GM23338 (cell line): ENCODE measurements at regions not wholly inside any gene's neighbourhood (a gene's known extent, or its start where the extent isn't known, plus 50 kb on each side); places are given as distances from the start of the nearest gene placed in this dataset.

ENCODE experiments used
- ATAC-seq: fragments of 200-7000 bp; cut with Tn5 transposase; 3 replicates; pipeline ENCODE4 v1.9.1; 2020
- DNase-seq: peaks from one replicate; pipeline ENCODE4 v3.0.0-alpha.2; 2015; ENCODE audit warnings: low spot score
- H2AFZ ChIP-seq: fragments of 200-600 bp; sonication (generic); 2 replicates; pipeline ENCODE4 v1.8.0; 2016; ENCODE audit warnings: antibody characterized with exemption, mild to moderate bottlenecking, moderate library complexity
- H3F3A ChIP-seq: fragments of 200-600 bp; sonication (generic); replicated peaks from 2 replicates; pipeline ENCODE4 v1.8.0; 2017; ENCODE audit warnings: antibody characterized with exemption, mixed run types, low read depth
- H3K27ac ChIP-seq: fragments of 200-600 bp; sonication (generic); 2 replicates; pipeline ENCODE4 v1.6.1; 2016; ENCODE audit warnings: low read depth
- H3K27me3 ChIP-seq: fragments of 200-600 bp; sonication (generic); 2 replicates; pipeline ENCODE4 v1.8.0; 2016; ENCODE audit warnings: mild to moderate bottlenecking, mixed run types, moderate library complexity; ENCODE audit not compliant: insufficient read depth
- H3K36me3 ChIP-seq: fragments of 200-600 bp; sonication (generic); 2 replicates; pipeline ENCODE4 v1.8.0; 2016; ENCODE audit warnings: mild to moderate bottlenecking; ENCODE audit not compliant: insufficient read depth
- H3K4me1 ChIP-seq: fragments of 200-600 bp; sonication (generic); 2 replicates; pipeline ENCODE4 v1.8.0; 2016; ENCODE audit warnings: mild to moderate bottlenecking, moderate library complexity; ENCODE audit not compliant: insufficient read depth
- H3K4me2 ChIP-seq: fragments of 200-600 bp; sonication (generic); 2 replicates; pipeline ENCODE4 v1.7.1; 2017; ENCODE audit warnings: mixed run types
- H3K4me3 ChIP-seq: fragments of 200-600 bp; sonication (generic); 2 replicates; pipeline ENCODE4 v1.6.1; 2016; ENCODE audit warnings: mixed run types
- H3K79me2 ChIP-seq: fragments of 200-600 bp; sonication (generic); replicated peaks from 2 replicates; pipeline ENCODE4 v1.8.0; 2017; ENCODE audit warnings: mild to moderate bottlenecking; ENCODE audit not compliant: insufficient read depth
- H3K9me2 ChIP-seq: fragments of 200-600 bp; sonication (generic); 2 replicates; pipeline ENCODE4 v1.8.0; 2017; ENCODE audit not compliant: insufficient read depth
- H4K20me1 ChIP-seq: fragments of 200-600 bp; sonication (generic); replicated peaks from 2 replicates; pipeline ENCODE4 v1.8.0; 2017; ENCODE audit warnings: mild to moderate bottlenecking; ENCODE audit not compliant: insufficient read depth
- H3K27ac Mint-ChIP-seq: 2 replicates; pipeline ENCODE4 v1.8.0; 2020; ENCODE audit warnings: inconsistent platforms, mild to moderate bottlenecking, moderate library complexity, mixed read lengths
- H3K27me3 Mint-ChIP-seq: 3 replicates; pipeline ENCODE4 v1.8.0; 2022; ENCODE audit warnings: low read depth, mild to moderate bottlenecking, moderate library complexity, mixed read lengths, inconsistent platforms; ENCODE audit not compliant: insufficient read depth, poor library complexity
- H3K36me3 Mint-ChIP-seq: 3 replicates; pipeline ENCODE4 v1.8.0; 2021; ENCODE audit warnings: low read depth, mild to moderate bottlenecking, inconsistent platforms, moderate library complexity, mixed read lengths
- H3K4me1 Mint-ChIP-seq: 3 replicates; pipeline ENCODE4 v1.8.0; 2020; ENCODE audit warnings: mild to moderate bottlenecking, inconsistent platforms, mixed read lengths
- H3K4me3 Mint-ChIP-seq: 3 replicates; pipeline ENCODE4 v1.8.0; 2021; ENCODE audit warnings: moderate library complexity, mild to moderate bottlenecking, inconsistent platforms, mixed read lengths
- H3K9me3 Mint-ChIP-seq: 3 replicates; pipeline ENCODE4 v1.8.0; 2020; ENCODE audit warnings: moderate library complexity, mild to moderate bottlenecking, inconsistent platforms, mixed read lengths
- CTCF ChIP-seq, 2 experiments: fragments of 200-600 bp in 1 of 2; sonication (generic) in 1 of 2; conservative IDR thresholded peaks; 2 replicates each; pipeline versions ENCODE4 v1.5.1 to v1.6.1; 2016 to 2017; ENCODE audit warnings: antibody characterized with exemption in 2 of 2, low read depth in 2 of 2, mild to moderate bottlenecking in 2 of 2, moderate library complexity in 1 of 2
- ETS1 ChIP-seq: IDR thresholded peaks from 2 replicates; pipeline ENCODE4 v1.6.1; 2016; ENCODE audit warnings: antibody characterized with exemption
- EZH2 ChIP-seq: fragments of 200-600 bp; sonication (generic); IDR thresholded peaks from one replicate; pipeline ENCODE4 v1.8.0; 2017; ENCODE audit warnings: antibody characterized with exemption, mild to moderate bottlenecking, low read depth; ENCODE audit not compliant: unreplicated experiment
- JUNB ChIP-seq: IDR thresholded peaks from one replicate; pipeline ENCODE4 v1.6.1; 2016; ENCODE audit warnings: antibody characterized with exemption; ENCODE audit not compliant: unreplicated experiment
- NANOG ChIP-seq: IDR thresholded peaks from 2 replicates; pipeline ENCODE4 v1.6.1; 2016; ENCODE audit warnings: antibody characterized with exemption, borderline replicate concordance
- REST ChIP-seq: IDR thresholded peaks from one replicate; pipeline ENCODE4 v1.6.1; 2018; ENCODE audit warnings: antibody characterized with exemption; ENCODE audit not compliant: unreplicated experiment
- STAT1 ChIP-seq: IDR thresholded peaks from one replicate; pipeline ENCODE4 v1.6.1; 2016; ENCODE audit warnings: antibody characterized with exemption; ENCODE audit not compliant: unreplicated experiment
- ZNF114 ChIP-seq: fragments of 250-450 bp; sonication (Bioruptor Pico); IDR thresholded peaks from 2 replicates; pipeline ENCODE4 v1.5.0; 2020; ENCODE audit warnings: mild to moderate bottlenecking, moderate library complexity
- ZNF331 ChIP-seq: fragments of 250-450 bp; sonication (Bioruptor Pico); IDR thresholded peaks from 2 replicates; pipeline ENCODE4 v1.5.0; 2020; ENCODE audit warnings: low read depth, mild to moderate bottlenecking, moderate library complexity

GRCh38 chr11:37407461-37407860 is 809.4 kb upstream of the RAG2 start:
- H3F3A ChIP-seq, result no peaks in the 10 kb centered on the region
- Mint-ChIP-seq H3K4me1 (no peaks in the 10 kb centered on the region), H3K36me3 (peaks cover 6% of the 10 kb centered on the region; the same call in 2 of the 3 replicates), H3K4me3 (no peak overlapping the region), H3K9me3 (peaks cover 81% of the 10 kb centered on the region), H3K27ac (no peak overlapping the region), H3K27me3 (peaks cover 2% of the 10 kb centered on the region)
- no peaks in the 10 kb centered on the region for H3K4me1 ChIP-seq
- ATAC-seq (no peak), DNase-seq (no peak)
- H4K20me1 ChIP-seq, result no peaks in the 10 kb centered on the region
- H3K79me2 ChIP-seq, result no peaks in the 10 kb centered on the region
- H3K27ac ChIP-seq, result no peak overlapping the region
- no peak overlapping the region for H2AFZ ChIP-seq
- H3K36me3 ChIP-seq, result no peaks in the 10 kb centered on the region
- no peaks in the 10 kb centered on the region for H3K9me2 ChIP-seq
- H3K4me3 ChIP-seq, result no peak overlapping the region
- H3K27me3 ChIP-seq, result no peaks in the 10 kb centered on the region
- H3K4me2 ChIP-seq, result no peak overlapping the region
- TF ChIP-seq STAT1 (no peak), CTCF (conservative IDR thresholded peaks at IDR 0.05; ENCODE audit: low read depth in 2 of 2) (no peak), ETS1 (no peak), EZH2 (no peak)

GRCh38 chr11:37406651-37407050 is 808.6 kb upstream of the RAG2 start:
- H4K20me1 ChIP-seq, result no peaks in the 10 kb centered on the region
- H3K9me3 Mint-ChIP-seq, result peaks cover 82% of the 10 kb centered on the region
- H3K27me3 ChIP-seq, result no peaks in the 10 kb centered on the region
- H3K4me1 ChIP-seq, result no peaks in the 10 kb centered on the region
- H3K27ac Mint-ChIP-seq, result no peak overlapping the region
- no peak overlapping the region for H3K4me2 ChIP-seq
- no peak overlapping the region for H3K27ac ChIP-seq
- DNase-seq, result no peak
- no peak overlapping the region for H3K4me3 ChIP-seq
- H2AFZ ChIP-seq, result no peak overlapping the region
- H3K9me2 ChIP-seq, result no peaks in the 10 kb centered on the region
- no peak for ATAC-seq
- H3K27me3 Mint-ChIP-seq, result no peaks in the 10 kb centered on the region
- H3K79me2 ChIP-seq, result no peaks in the 10 kb centered on the region
- no peaks in the 10 kb centered on the region for H3F3A ChIP-seq
- H3K4me1 Mint-ChIP-seq, result no peaks in the 10 kb centered on the region
- H3K36me3 ChIP-seq, result no peaks in the 10 kb centered on the region
- peaks cover 4% of the 10 kb centered on the region; the same call in 1 of the 3 replicates for H3K36me3 Mint-ChIP-seq
- H3K4me3 Mint-ChIP-seq, result no peak overlapping the region
- TF ChIP-seq CTCF (conservative IDR thresholded peaks at IDR 0.05; ENCODE audit: low read depth in 2 of 2), result no peak
- TF ChIP-seq ZNF331 (CRISPR knock-in tag), result no peak
- TF ChIP-seq ETS1, result no peak
- no peak for TF ChIP-seq NANOG
- no peak for TF ChIP-seq ZNF114 (CRISPR knock-in tag)
- TF ChIP-seq REST, result no peak
- TF ChIP-seq JUNB, result no peak
- TF ChIP-seq EZH2, result no peak
- TF ChIP-seq STAT1, result no peak
